Mesothelial cell of epicardium (in vitro differentiated cells): ENCODE measurements at regions not wholly inside any gene's neighbourhood (a gene's known extent, or its start where the extent isn't known, plus 50 kb on each side); places are given as distances from the start of the nearest gene placed in this dataset.

Source experiments
- DNase-seq, 2 experiments: peaks; one replicate each; pipeline ENCODE4 v3.0.0; 2021; ENCODE audit warnings: low spot score in 2 of 2; ENCODE audit not compliant: unreplicated experiment in 2 of 2
- H3K27ac Mint-ChIP-seq: 2 replicates; pipeline ENCODE4 v1.8.0; 2021; ENCODE audit warnings: mixed read lengths
- H3K27me3 Mint-ChIP-seq: 2 replicates; pipeline ENCODE4 v1.8.0; 2021; ENCODE audit warnings: low read depth, mixed read lengths
- H3K36me3 Mint-ChIP-seq: 2 replicates; pipeline ENCODE4 v1.8.0; 2021; ENCODE audit warnings: mixed read lengths
- H3K4me1 Mint-ChIP-seq: 2 replicates; pipeline ENCODE4 v1.8.0; 2021; ENCODE audit warnings: mixed read lengths
- H3K4me3 Mint-ChIP-seq: 2 replicates; pipeline ENCODE4 v1.8.0; 2021; ENCODE audit warnings: mild to moderate bottlenecking, moderate library complexity, mixed read lengths
- H3K9me3 Mint-ChIP-seq: 2 replicates; pipeline ENCODE4 v1.8.0; 2021; ENCODE audit warnings: mixed read lengths
- TF ChIP-seq, protein P1 (sequence below): fragments of 200-600 bp; sonication (generic); IDR thresholded peaks from one replicate; pipeline ENCODE4 v1.5.0; 2021; ENCODE audit warnings: antibody characterized with exemption; ENCODE audit not compliant: unreplicated experiment

DNA sequence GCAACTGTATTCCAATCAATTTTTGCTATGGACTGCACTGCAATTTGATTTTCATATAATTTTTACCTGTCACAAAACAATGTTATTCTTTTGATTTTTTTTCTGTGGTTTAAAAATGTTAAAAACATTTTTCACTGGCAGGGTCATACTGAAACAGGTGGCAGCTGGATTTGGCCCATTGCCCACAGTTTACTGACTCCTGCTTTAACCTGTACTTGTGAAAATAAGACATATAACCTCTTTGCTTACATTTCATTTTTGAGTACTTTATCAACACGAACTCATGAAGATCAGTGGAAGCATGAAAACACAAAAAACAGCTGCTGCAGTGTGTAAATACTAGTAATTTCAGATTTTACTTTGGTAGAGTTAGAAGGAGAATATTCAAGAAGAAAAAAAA, 313.1 kb downstream of the WDR72 start:
- peaks cover 21% of the 10 kb centered on the region for H3K4me1 Mint-ChIP-seq
- DNase-seq = no peak
- TF ChIP-seq, protein P1, sequence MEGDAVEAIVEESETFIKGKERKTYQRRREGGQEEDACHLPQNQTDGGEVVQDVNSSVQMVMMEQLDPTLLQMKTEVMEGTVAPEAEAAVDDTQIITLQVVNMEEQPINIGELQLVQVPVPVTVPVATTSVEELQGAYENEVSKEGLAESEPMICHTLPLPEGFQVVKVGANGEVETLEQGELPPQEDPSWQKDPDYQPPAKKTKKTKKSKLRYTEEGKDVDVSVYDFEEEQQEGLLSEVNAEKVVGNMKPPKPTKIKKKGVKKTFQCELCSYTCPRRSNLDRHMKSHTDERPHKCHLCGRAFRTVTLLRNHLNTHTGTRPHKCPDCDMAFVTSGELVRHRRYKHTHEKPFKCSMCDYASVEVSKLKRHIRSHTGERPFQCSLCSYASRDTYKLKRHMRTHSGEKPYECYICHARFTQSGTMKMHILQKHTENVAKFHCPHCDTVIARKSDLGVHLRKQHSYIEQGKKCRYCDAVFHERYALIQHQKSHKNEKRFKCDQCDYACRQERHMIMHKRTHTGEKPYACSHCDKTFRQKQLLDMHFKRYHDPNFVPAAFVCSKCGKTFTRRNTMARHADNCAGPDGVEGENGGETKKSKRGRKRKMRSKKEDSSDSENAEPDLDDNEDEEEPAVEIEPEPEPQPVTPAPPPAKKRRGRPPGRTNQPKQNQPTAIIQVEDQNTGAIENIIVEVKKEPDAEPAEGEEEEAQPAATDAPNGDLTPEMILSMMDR = no peak
- no peaks in the 10 kb centered on the region for H3K9me3 Mint-ChIP-seq
- no peak overlapping the region for H3K27ac Mint-ChIP-seq
- H3K27me3 Mint-ChIP-seq = peaks cover 6% of the 10 kb centered on the region
- no peak overlapping the region for H3K4me3 Mint-ChIP-seq
- no peaks in the 10 kb centered on the region for H3K36me3 Mint-ChIP-seq

DNA sequence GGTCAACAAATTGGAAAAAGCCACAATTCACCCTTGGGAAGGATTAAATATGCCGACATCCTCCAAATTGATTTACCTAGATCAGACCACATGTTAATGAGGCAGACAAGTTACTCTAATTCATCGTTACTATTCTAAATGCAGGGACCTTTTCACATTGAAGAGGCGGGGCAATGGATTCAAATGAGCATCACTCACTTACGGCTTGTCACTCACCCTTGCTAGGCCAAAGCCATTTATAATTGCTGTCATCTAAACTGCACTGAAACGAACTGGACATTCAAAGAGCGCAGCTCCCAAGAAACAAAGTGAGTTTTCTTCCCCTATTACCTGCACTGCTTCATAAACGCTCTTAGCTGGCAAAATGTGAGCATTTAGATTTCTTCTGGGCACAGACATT, 313.9 kb downstream of the WDR72 start:
- Mint-ChIP-seq H3K9me3 (no peaks in the 10 kb centered on the region), H3K36me3 (no peaks in the 10 kb centered on the region), H3K4me1 (peaks cover 21% of the 10 kb centered on the region), H3K27me3 (peaks cover 6% of the 10 kb centered on the region), H3K4me3 (no peak overlapping the region), H3K27ac (no peak overlapping the region)
- TF ChIP-seq, protein P1 = no peak
- DNase-seq = no peak

DNA sequence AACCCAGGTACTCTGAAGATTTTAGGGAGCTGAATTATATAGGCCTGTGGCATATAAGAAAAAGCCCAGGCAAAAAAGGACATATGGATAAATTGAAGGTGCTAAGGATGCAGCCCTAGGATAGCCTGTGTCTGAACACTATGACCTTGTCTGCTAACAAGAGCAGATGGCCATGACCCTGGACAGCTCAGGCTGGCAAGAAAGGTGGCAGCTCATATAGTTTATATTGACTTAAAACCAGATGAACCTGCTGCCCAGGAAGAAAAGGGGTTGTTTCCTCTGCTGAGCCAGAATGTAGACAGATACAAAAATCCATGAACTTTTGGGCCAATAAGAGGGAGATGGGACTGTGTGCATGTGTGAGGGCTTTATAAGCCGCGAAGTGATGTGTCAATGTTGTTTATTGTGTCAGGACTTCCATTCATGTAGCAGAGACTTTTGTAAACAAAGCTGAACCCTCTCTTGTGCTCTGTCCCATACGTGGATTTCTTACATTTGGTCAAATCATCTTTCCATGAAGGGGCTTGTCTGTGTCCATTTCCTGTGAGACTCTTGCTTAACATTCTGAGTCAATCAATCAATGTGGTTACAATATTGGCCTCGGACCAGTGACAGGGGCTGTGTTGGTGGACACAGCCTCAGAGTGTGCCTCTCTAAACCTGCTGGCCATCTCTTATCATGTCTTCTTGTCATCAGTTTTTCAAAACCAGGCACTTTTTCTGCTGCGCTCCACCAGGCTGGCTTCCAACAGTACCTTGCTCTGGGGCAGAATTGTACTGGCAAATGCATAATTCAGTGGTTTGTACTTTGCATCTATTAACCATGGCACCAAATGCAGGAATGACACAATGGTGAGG, 321.2 kb downstream of the WDR72 start:
- TF ChIP-seq, protein P1 = no peak
- Mint-ChIP-seq H3K36me3 (no peaks in the 10 kb centered on the region), H3K9me3 (no peaks in the 10 kb centered on the region), H3K27me3 (peaks cover 3% of the 10 kb centered on the region), H3K4me1 (no peaks in the 10 kb centered on the region), H3K27ac (no peak overlapping the region), H3K4me3 (no peak overlapping the region)
- no peak for DNase-seq

DNA sequence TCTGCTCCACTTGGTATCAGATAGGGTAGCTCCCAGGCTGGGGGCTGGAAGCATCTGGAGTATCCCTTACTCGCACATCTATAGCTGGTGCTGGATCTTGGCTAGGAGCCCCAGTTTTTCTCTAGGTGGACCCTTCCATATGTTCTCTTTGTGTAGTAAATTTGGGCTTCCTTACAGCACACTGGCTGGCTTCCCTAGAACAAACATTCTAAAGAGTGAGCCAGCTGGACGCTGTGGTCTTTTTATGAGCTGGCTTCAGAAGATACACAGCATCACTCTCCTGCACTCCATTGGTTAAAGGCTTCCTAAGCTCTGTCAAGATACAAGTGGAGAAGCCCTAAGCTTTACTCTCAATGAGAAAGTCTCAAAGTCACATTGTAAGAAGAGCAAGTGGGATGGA, 322.1 kb downstream of the WDR72 start:
- H3K4me3 Mint-ChIP-seq = no peak overlapping the region
- H3K27ac Mint-ChIP-seq = no peak overlapping the region
- no peaks in the 10 kb centered on the region for H3K4me1 Mint-ChIP-seq
- TF ChIP-seq, protein P1 = no peak
- no peaks in the 10 kb centered on the region for H3K36me3 Mint-ChIP-seq
- no peak for DNase-seq
- peaks cover 3% of the 10 kb centered on the region for H3K27me3 Mint-ChIP-seq
- no peaks in the 10 kb centered on the region for H3K9me3 Mint-ChIP-seq

DNA sequence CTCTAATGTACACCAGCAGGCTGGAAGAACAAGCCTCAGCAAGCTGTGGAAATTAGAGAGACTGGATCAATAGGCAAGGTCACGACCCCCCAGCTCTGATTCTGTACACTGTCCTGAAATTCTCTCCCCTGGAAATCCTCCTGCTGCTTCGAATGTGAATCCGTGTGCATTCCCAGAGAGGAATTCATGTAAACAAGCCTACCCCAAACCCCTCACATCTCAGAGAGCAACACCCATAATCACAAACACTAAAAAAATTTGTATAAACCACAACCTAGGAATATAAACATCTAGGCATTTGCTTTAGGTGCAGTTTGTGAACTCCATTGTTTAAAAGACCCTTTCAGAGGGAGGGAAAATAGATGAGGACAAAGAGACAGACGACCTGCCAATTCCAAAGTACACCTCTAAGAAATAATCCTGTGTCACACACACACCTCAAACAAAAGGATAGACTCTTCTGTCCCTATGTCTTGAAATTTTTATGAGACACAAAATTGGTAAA, 325.2 kb downstream of the WDR72 start:
- TF ChIP-seq, protein P1 = no peak
- no peak overlapping the region for H3K27ac Mint-ChIP-seq
- peaks cover 7% of the 10 kb centered on the region for H3K27me3 Mint-ChIP-seq
- no peaks in the 10 kb centered on the region for H3K36me3 Mint-ChIP-seq
- H3K9me3 Mint-ChIP-seq = no peaks in the 10 kb centered on the region
- DNase-seq = no peak
- H3K4me3 Mint-ChIP-seq = no peak overlapping the region
- H3K4me1 Mint-ChIP-seq = no peaks in the 10 kb centered on the region
